Thymus (tissue), 11 donors: ENCODE measurements at regions not wholly inside any gene's neighbourhood (a gene's known extent, or its start where the extent isn't known, plus 50 kb on each side); places are given as distances from the start of the nearest gene placed in this dataset.

Experiments
- DNase-seq, 9 donors: peaks; one replicate each; pipeline ENCODE4 v3.0.0-alpha.2; 2013; ENCODE audit warnings: low spot score in 9 of 9, low read depth in 6 of 9, missing footprints in 1 of 9
- H3K27ac ChIP-seq, 2 donors: one replicate each; pipeline ENCODE4 v1.5.1; 2013; ENCODE audit warnings: control low read depth in 1 of 2, low read depth in 1 of 2, low read length in 1 of 2, mild to moderate bottlenecking in 1 of 2, moderate library complexity in 1 of 2
- H3K27me3 ChIP-seq, 2 donors: one replicate each; pipeline ENCODE4 v1.5.1; 2013; ENCODE audit warnings: low read length in 1 of 2; ENCODE audit not compliant: control insufficient read depth in 2 of 2, insufficient read depth in 1 of 2
- H3K36me3 ChIP-seq, 2 donors: one replicate each; pipeline ENCODE4 v1.5.1; 2013; ENCODE audit warnings: low read length in 1 of 2, mild to moderate bottlenecking in 1 of 2, moderate library complexity in 1 of 2; ENCODE audit not compliant: control insufficient read depth in 2 of 2, insufficient read depth in 2 of 2
- H3K4me1 ChIP-seq, 2 donors: one replicate each; pipeline ENCODE4 v1.5.1; 2013; ENCODE audit warnings: low read length in 2 of 2; ENCODE audit not compliant: control insufficient read depth in 2 of 2, insufficient read depth in 2 of 2
- H3K4me3 ChIP-seq, 2 donors: one replicate each; pipeline ENCODE4 v1.5.1; 2013; ENCODE audit warnings: low read length in 2 of 2, control low read depth in 1 of 2, mild to moderate bottlenecking in 1 of 2
- H3K9me3 ChIP-seq, 2 donors: one replicate each; pipeline ENCODE4 v1.5.1; 2013; ENCODE audit warnings: low read length in 1 of 2, mild to moderate bottlenecking in 1 of 2; ENCODE audit not compliant: control insufficient read depth in 2 of 2, insufficient read depth in 1 of 2
- WGBS: extraction: QIAGEN DNeasy Blood & Tissue Kit; methylation state at CpG from one replicate; pipeline ENCODE4 v1.1.7; 2013; 5-methylcytosine and 5-hydroxymethylcytosine counted together
- donor health status: healthy.

GRCh38 chr12:114924946-114925475 is 241.0 kb upstream of the TBX3 start:
- no peaks in the 10 kb centered on the region for H3K27me3 ChIP-seq
- H3K36me3 ChIP-seq, result no peaks in the 10 kb centered on the region
- 95% methylated on average over 4 of the region's 4 CpGs for WGBS
- no peak overlapping the region for H3K4me3 ChIP-seq
- no peak overlapping the region for H3K27ac ChIP-seq
- DNase-seq, result no peak
- H3K4me1 ChIP-seq, result no peaks in the 10 kb centered on the region
- no peaks in the 10 kb centered on the region for H3K9me3 ChIP-seq

- WGBS, result 77% methylated on average over 1 of the region's 1 CpG
- Histone ChIP-seq H3K27me3 (no peaks in the 10 kb centered on the region), H3K27ac (no peak overlapping the region), H3K4me1 (no peaks in the 10 kb centered on the region), H3K4me3 (no peak overlapping the region), H3K36me3 (no peaks in the 10 kb centered on the region), H3K9me3 (no peaks in the 10 kb centered on the region)
- no peak for DNase-seq
Observed at GRCh38 chr12:114921781-114922180, 237.8 kb upstream of the TBX3 start.

- Histone ChIP-seq H3K4me1 (no peaks in the 10 kb centered on the region), H3K36me3 (no peaks in the 10 kb centered on the region), H3K27me3 (no peaks in the 10 kb centered on the region), H3K4me3 (no peak overlapping the region), H3K27ac (no peak overlapping the region), H3K9me3 (no peaks in the 10 kb centered on the region)
- no peak for DNase-seq
- 78% methylated on average over 5 of the region's 5 CpGs for WGBS
Observed at GRCh38 chr12:114920771-114921554, 237.0 kb upstream of the TBX3 start.

GRCh38 chr12:114919479-114919878 is 235.5 kb upstream of the TBX3 start:
- no peaks in the 10 kb centered on the region for H3K27me3 ChIP-seq
- H3K4me1 ChIP-seq, result no peaks in the 10 kb centered on the region
- H3K27ac ChIP-seq, result no peak overlapping the region
- 56% methylated on average over 8 of the region's 8 CpGs for WGBS
- no peaks in the 10 kb centered on the region for H3K36me3 ChIP-seq
- no peak for DNase-seq
- H3K4me3 ChIP-seq, result no peak overlapping the region
- H3K9me3 ChIP-seq, result no peaks in the 10 kb centered on the region

DNA sequence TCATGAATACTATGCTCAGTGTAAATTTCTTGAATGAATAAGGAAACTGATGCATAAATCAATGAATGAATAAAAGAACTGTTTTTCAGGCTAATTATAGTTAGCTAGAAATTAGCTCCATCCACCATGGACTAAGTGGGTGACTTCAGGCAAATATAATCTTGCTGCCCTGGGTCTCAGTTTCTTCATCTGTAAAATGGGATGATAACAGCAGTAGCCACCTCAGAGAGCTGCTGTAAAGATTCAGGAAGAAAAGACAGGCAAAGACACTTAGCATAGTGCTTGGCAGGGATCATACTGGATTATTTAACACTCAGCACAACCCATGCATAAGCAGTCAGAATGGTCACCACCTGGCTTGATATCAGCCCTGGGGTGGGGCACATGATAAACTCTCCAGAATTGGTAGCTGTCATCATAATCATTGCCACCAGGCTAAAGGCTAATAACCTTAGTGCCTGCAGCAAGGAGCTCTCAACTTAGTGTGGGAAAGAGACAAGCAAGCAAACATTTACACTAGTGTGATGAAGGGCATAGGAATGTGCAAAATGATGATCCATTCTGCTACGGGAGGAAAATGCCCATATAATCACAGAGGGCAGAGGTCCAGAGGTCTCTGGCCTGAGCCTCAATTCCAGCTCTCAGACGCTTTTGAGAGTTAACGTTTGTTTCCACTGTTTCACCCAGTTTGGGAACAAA is 234.7 kb upstream of the TBX3 start:
- WGBS, result 52% methylated on average over 3 of the region's 3 CpGs
- no peaks in the 10 kb centered on the region for H3K27me3 ChIP-seq
- no peak overlapping the region for H3K27ac ChIP-seq
- H3K36me3 ChIP-seq, result no peaks in the 10 kb centered on the region
- no peak overlapping the region for H3K4me3 ChIP-seq
- no peak for DNase-seq
- H3K4me1 ChIP-seq, result no peaks in the 10 kb centered on the region
- H3K9me3 ChIP-seq, result no peaks in the 10 kb centered on the region

DNA sequence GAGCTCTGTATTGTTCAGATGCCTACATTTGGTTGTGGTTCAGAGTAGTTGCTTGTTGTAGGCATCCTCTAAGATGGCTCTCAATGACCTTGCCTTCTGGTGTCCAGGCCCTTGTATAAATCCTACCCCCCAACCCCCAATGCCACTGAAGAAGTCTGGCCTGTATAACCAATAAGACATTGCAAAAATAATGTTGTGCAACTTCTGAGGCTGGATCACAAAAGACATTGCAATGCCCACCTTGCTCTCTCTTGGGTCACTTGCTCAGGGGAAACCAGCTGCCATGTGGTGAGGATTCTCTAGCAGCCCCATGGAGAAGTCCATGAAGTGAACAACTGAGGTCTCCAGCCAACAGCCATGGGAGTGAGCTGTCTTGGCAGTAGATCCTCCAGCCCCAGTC is 234.0 kb upstream of the TBX3 start:
- Histone ChIP-seq H3K4me1 (no peaks in the 10 kb centered on the region), H3K4me3 (no peak overlapping the region), H3K27ac (no peak overlapping the region), H3K36me3 (no peaks in the 10 kb centered on the region), H3K9me3 (no peaks in the 10 kb centered on the region), H3K27me3 (no peaks in the 10 kb centered on the region)
- DNase-seq, result no peak

GRCh38 chr12:114917307-114917706 is 233.3 kb upstream of the TBX3 start:
- no peaks in the 10 kb centered on the region for H3K9me3 ChIP-seq
- H3K4me3 ChIP-seq, result no peak overlapping the region
- H3K27ac ChIP-seq, result no peak overlapping the region
- H3K36me3 ChIP-seq, result no peaks in the 10 kb centered on the region
- H3K27me3 ChIP-seq, result no peaks in the 10 kb centered on the region
- no peaks in the 10 kb centered on the region for H3K4me1 ChIP-seq
- WGBS, result 88% methylated on average over 6 of the region's 6 CpGs
- no peak for DNase-seq

GRCh38 chr12:114916541-114916940 is 232.6 kb upstream of the TBX3 start:
- no peak overlapping the region for H3K27ac ChIP-seq
- no peaks in the 10 kb centered on the region for H3K27me3 ChIP-seq
- H3K4me1 ChIP-seq, result no peaks in the 10 kb centered on the region
- DNase-seq, result no peak
- 67% methylated on average over 12 of the region's 12 CpGs for WGBS
- H3K9me3 ChIP-seq, result no peaks in the 10 kb centered on the region
- H3K4me3 ChIP-seq, result no peak overlapping the region
- no peaks in the 10 kb centered on the region for H3K36me3 ChIP-seq

DNA sequence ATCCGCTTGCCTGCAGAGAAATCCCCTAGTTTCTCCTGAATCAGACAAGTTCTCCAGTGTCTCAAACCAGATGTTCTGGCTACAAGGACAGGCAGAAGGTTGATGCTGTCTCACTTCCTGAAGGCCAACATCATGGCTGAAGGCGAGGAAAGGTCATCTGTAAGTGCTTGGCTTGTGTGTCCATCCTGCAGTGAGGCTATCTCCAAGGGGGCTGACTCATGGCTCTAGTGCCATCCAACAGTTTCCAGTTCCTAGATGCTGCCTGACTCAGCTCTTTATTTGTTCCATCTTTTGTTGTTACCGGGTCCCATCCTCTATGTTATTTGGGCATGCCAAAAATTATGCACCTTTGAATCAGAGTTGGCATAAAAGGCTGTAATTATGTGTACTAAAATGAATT is 232.1 kb upstream of the TBX3 start:
- Histone ChIP-seq H3K36me3 (no peaks in the 10 kb centered on the region), H3K27ac (no peak overlapping the region), H3K4me3 (no peak overlapping the region), H3K4me1 (no peaks in the 10 kb centered on the region), H3K9me3 (no peaks in the 10 kb centered on the region), H3K27me3 (no peaks in the 10 kb centered on the region)
- no peak for DNase-seq
- 96% methylated on average over 3 of the region's 3 CpGs for WGBS
